ENCODE measurements at regions not wholly inside any gene's neighbourhood (a gene's known extent, or its start where the extent isn't known, plus 50 kb on each side); places are given as distances from the start of the nearest gene placed in this dataset.

GRCh38 chr6:160810238-160810637 is 108.2 kb downstream of the PLG start:
- TF ChIP-seq POLR2A (IDR thresholded peaks at IDR 0.05), result no peak
- no peak for TF ChIP-seq CTCF (IDR thresholded peaks at IDR 0.05)
